Spinal cord (tissue), 9 donors: ENCODE measurements at regions not wholly inside any gene's neighbourhood (a gene's known extent, or its start where the extent isn't known, plus 50 kb on each side); places are given as distances from the start of the nearest gene placed in this dataset.

Experiments
- DNase-seq, 6 donors: peaks; one replicate each; pipeline versions ENCODE4 v3.0.0 to v3.0.0-alpha.2; 2013 to 2015; ENCODE audit warnings: low spot score in 6 of 6, low read depth in 4 of 6
- H3K27ac ChIP-seq: one replicate; pipeline ENCODE4 v1.5.1; 2013; ENCODE audit warnings: low read depth, low read length, control low read depth
- H3K27me3 ChIP-seq: one replicate; pipeline ENCODE4 v1.6.1; 2013; ENCODE audit warnings: low read length; ENCODE audit not compliant: control insufficient read depth, insufficient read depth
- H3K36me3 ChIP-seq: one replicate; pipeline ENCODE4 v1.6.1; 2013; ENCODE audit warnings: low read length; ENCODE audit not compliant: control insufficient read depth, insufficient read depth
- H3K4me1 ChIP-seq: one replicate; pipeline ENCODE4 v1.6.1; 2013; ENCODE audit warnings: low read length; ENCODE audit not compliant: control insufficient read depth, insufficient read depth
- H3K4me3 ChIP-seq: one replicate; pipeline ENCODE4 v1.5.1; 2013; ENCODE audit warnings: low read depth, low read length, control low read depth
- H3K9me3 ChIP-seq: one replicate; pipeline ENCODE4 v1.6.1; 2013; ENCODE audit warnings: low read length; ENCODE audit not compliant: control insufficient read depth, insufficient read depth
- WGBS: methylation state at CpG from one replicate; pipeline ENCODE4 v1.1.5; 2013; ENCODE audit warnings: missing lambda C conversion rate; ENCODE audit not compliant: insufficient coverage; 5-methylcytosine and 5-hydroxymethylcytosine counted together
- donor health status: healthy.

DNA sequence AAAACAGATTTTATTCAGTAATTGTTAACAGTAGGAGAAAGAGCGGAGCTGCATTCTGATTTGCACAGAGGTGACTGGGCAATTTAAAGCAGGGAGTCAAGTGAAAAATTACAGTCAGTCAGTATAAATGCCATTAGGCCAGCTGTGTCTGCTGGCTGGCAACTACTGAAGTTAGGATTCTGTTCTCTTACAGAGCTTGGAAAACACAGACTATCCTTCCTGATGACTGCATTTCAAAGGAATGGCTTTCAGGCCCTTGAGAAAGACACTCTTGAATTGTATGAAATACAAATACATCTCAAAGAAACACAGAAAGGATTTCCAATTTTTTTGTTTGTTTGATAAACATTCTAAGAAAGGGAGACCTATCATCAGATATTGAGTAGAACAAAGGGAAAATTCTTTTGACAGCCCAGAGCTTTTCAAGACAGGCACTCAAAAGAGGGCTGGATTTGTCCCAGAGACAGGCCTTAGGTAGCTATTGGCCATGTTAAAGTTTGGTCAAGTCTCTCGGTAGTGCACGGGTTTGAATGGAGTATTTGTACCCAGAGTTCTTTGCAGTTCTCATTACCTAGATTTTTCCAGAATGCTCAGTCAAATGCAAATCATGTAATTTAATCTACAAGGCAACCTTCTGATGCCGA lies 551.2 kb upstream of the CCDC54 start:
- H3K4me1 ChIP-seq = no peaks in the 10 kb centered on the region
- peak in 2 of 6 donors; percentile 58 to 64 for DNase-seq
- peak overlapping the region; percentile 45 for H3K27ac ChIP-seq
- H3K36me3 ChIP-seq = no peaks in the 10 kb centered on the region
- H3K9me3 ChIP-seq = no peaks in the 10 kb centered on the region
- H3K27me3 ChIP-seq = no peaks in the 10 kb centered on the region
- WGBS = 38% methylated on average over 4 of the region's 4 CpGs
- no peak overlapping the region for H3K4me3 ChIP-seq

- Histone ChIP-seq H3K4me1 (no peaks in the 10 kb centered on the region), H3K9me3 (no peaks in the 10 kb centered on the region), H3K36me3 (no peaks in the 10 kb centered on the region), H3K4me3 (no peak overlapping the region), H3K27ac (no peak overlapping the region), H3K27me3 (no peaks in the 10 kb centered on the region)
- DNase-seq = peak in 2 of 6 donors; percentile 73 to 91
- 33% methylated on average over 2 of the region's 4 CpGs for WGBS
These were observed 550.4 kb upstream of the CCDC54 start for GRCh38 chr3:106826791-106827311.

GRCh38 chr3:106827515-106828213 lies 549.6 kb upstream of the CCDC54 start:
- Histone ChIP-seq H3K36me3 (no peaks in the 10 kb centered on the region), H3K27me3 (no peaks in the 10 kb centered on the region), H3K27ac (peak overlapping the region; percentile 10), H3K4me1 (no peaks in the 10 kb centered on the region), H3K4me3 (no peak overlapping the region), H3K9me3 (peaks cover 1% of the 10 kb centered on the region)
- no peak for DNase-seq
- no CpG with 5 or more reads among the region's 5 CpGs for WGBS

- no peak for DNase-seq
- Histone ChIP-seq H3K9me3 (peaks cover 1% of the 10 kb centered on the region), H3K36me3 (no peaks in the 10 kb centered on the region), H3K27me3 (no peaks in the 10 kb centered on the region), H3K4me1 (no peaks in the 10 kb centered on the region), H3K27ac (no peak overlapping the region), H3K4me3 (no peak overlapping the region)
- 80% methylated on average over 1 of the region's 3 CpGs for WGBS
These were observed 548.0 kb upstream of the CCDC54 start for GRCh38 chr3:106829206-106829605.

DNA sequence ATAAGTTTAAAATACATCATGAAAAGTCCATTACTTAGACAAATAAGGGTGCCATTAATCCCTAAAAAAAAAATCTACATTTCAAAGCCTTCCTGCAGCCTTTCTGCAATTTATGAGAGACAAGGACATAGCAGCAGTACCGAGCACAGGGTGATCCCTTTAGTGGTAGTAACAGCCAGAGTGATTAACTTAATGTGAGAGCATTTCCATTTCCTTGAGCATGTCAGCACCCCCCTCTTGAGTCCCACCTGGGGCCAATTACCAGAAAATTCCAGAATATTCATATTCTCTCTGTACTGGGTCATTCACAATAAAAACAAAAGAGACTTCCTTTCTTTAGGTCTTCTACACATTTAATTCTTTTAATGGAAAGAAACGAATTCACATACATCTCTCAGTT lies 546.9 kb upstream of the CCDC54 start:
- no peaks in the 10 kb centered on the region for H3K27me3 ChIP-seq
- H3K27ac ChIP-seq = no peak overlapping the region
- no peak for DNase-seq
- H3K4me1 ChIP-seq = no peaks in the 10 kb centered on the region
- H3K9me3 ChIP-seq = peaks cover 1% of the 10 kb centered on the region
- no peak overlapping the region for H3K4me3 ChIP-seq
- H3K36me3 ChIP-seq = no peaks in the 10 kb centered on the region
- WGBS = 100% methylated on average over 1 of the region's 2 CpGs

GRCh38 chr3:106836906-106837305 lies 540.3 kb upstream of the CCDC54 start:
- Histone ChIP-seq H3K4me3 (no peak overlapping the region), H3K9me3 (peaks cover under 1% of the 10 kb centered on the region), H3K27ac (no peak overlapping the region), H3K4me1 (no peaks in the 10 kb centered on the region), H3K36me3 (no peaks in the 10 kb centered on the region), H3K27me3 (no peaks in the 10 kb centered on the region)
- DNase-seq = no peak
- WGBS = 65% methylated on average over 4 of the region's 5 CpGs

- no peaks in the 10 kb centered on the region for H3K36me3 ChIP-seq
- no peaks in the 10 kb centered on the region for H3K4me1 ChIP-seq
- no peak overlapping the region for H3K27ac ChIP-seq
- no peak for DNase-seq
- no peak overlapping the region for H3K4me3 ChIP-seq
- H3K9me3 ChIP-seq = no peaks in the 10 kb centered on the region
- no peaks in the 10 kb centered on the region for H3K27me3 ChIP-seq
- 88% methylated on average over 1 of the region's 3 CpGs for WGBS
These were observed 539.6 kb upstream of the CCDC54 start for GRCh38 chr3:106837616-106838015.

DNA sequence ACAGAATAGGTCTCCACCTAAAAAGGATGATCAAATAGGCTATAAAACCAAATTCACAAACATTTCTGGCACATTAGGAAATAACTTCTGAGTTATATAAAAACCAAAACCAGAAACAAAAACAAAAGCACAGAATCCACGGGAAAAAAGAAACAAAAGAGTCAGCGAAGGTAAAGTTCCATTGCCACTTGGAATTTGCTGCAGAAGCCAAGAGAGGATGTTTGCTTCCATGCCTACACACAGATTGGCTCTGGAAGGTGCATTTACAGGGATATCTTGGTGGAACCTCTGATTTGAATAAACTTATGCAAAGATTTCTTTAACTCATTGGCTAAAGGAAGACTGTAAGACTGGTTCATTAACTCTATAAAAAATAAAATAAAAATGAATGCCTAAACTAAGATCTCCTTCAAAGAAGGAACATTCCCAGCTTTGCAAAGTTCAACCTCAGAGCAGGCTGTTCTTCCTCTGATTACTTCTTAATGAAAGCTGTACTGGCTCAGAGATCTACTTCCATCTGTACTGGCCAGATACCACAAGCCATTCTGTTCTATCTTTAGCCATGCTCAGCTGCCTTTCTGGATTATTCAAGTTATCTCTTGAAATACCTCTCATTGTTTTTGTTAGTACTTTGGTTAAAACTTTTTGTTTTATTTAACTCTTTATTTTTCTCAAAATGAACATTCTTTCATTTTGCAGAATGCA lies 537.5 kb upstream of the CCDC54 start:
- no peaks in the 10 kb centered on the region for H3K36me3 ChIP-seq
- H3K4me1 ChIP-seq = no peaks in the 10 kb centered on the region
- H3K9me3 ChIP-seq = no peaks in the 10 kb centered on the region
- H3K27me3 ChIP-seq = no peaks in the 10 kb centered on the region
- 88% methylated on average over 2 of the region's 2 CpGs for WGBS
- no peak overlapping the region for H3K4me3 ChIP-seq
- DNase-seq = no peak
- H3K27ac ChIP-seq = no peak overlapping the region

GRCh38 chr3:106840319-106840718 lies 536.9 kb upstream of the CCDC54 start:
- H3K36me3 ChIP-seq = no peaks in the 10 kb centered on the region
- H3K9me3 ChIP-seq = no peaks in the 10 kb centered on the region
- H3K27ac ChIP-seq = no peak overlapping the region
- no peaks in the 10 kb centered on the region for H3K4me1 ChIP-seq
- no peak for DNase-seq
- no peaks in the 10 kb centered on the region for H3K27me3 ChIP-seq
- no peak overlapping the region for H3K4me3 ChIP-seq
